ENCODE measurements at regions not wholly inside any gene's neighbourhood (a gene's known extent, or its start where the extent isn't known, plus 50 kb on each side); places are given as distances from the start of the nearest gene placed in this dataset.
"Not testable (repeated sequence)": the region's sequence is repeated elsewhere in the genome, so short reads cannot be mapped to it uniquely, and the experiment has no call there.

- DNase-seq (ENCODE audit: low spot score) = no peak
Observed at GRCh38 chr22:33221568-33221967, 163.4 kb upstream of the SYN3 start.

- no peak for DNase-seq (ENCODE audit: low spot score)
Observed at GRCh38 chr22:33220476-33221080, 162.4 kb upstream of the SYN3 start.

GRCh38 chr22:33219648-33220384 is 161.6 kb upstream of the SYN3 start:
- no peak for DNase-seq (ENCODE audit: low spot score)

GRCh38 chr22:33213383-33214075 is 155.3 kb upstream of the SYN3 start:
- DNase-seq (ENCODE audit: low spot score) = no peak

- peak; percentile 77 for DNase-seq (ENCODE audit: low spot score)
Observed at GRCh38 chr22:33209930-33210784, 152.0 kb upstream of the SYN3 start.

GRCh38 chr22:33204408-33204807 is 146.2 kb upstream of the SYN3 start:
- DNase-seq (ENCODE audit: low spot score) = no peak

- DNase-seq (ENCODE audit: low spot score) = no peak
Observed at GRCh38 chr22:33202455-33202854, 144.3 kb upstream of the SYN3 start.

- DNase-seq (ENCODE audit: low spot score) = no peak
Observed at GRCh38 chr22:33194529-33195077, 136.4 kb upstream of the SYN3 start.

- DNase-seq (ENCODE audit: low spot score) = no peak
Observed at GRCh38 chr22:33192156-33192555, 134.0 kb upstream of the SYN3 start.

GRCh38 chr22:33188326-33188725 is 130.1 kb upstream of the SYN3 start:
- no peak for DNase-seq (ENCODE audit: low spot score)

GRCh38 chr22:33186816-33187215 is 128.6 kb upstream of the SYN3 start:
- DNase-seq (ENCODE audit: low spot score) = no peak

GRCh38 chr22:33180356-33180755 is 122.2 kb upstream of the SYN3 start:
- DNase-seq (ENCODE audit: low spot score) = no peak

GRCh38 chr22:33167998-33168790 is 110.0 kb upstream of the SYN3 start:
- no peak for DNase-seq (ENCODE audit: low spot score)

GRCh38 chr22:33166206-33166605 is 108.0 kb upstream of the SYN3 start:
- DNase-seq (ENCODE audit: low spot score) = no peak

GRCh38 chr22:33163815-33164214 is 105.6 kb upstream of the SYN3 start:
- no peak for DNase-seq (ENCODE audit: low spot score)

- DNase-seq (ENCODE audit: low spot score) = peak; percentile 87
Observed at GRCh38 chr22:33162196-33162595, 104.0 kb upstream of the SYN3 start.

GRCh38 chr22:33160525-33160924 is 102.3 kb upstream of the SYN3 start:
- no peak for DNase-seq (ENCODE audit: low spot score)

- DNase-seq (ENCODE audit: low spot score) = not testable (repeated sequence)
Observed at GRCh38 chr22:33154967-33155366, 96.8 kb upstream of the SYN3 start.

- DNase-seq (ENCODE audit: low spot score) = no peak
Observed at GRCh38 chr22:33149611-33150010, 91.4 kb upstream of the SYN3 start.

- no peak for DNase-seq (ENCODE audit: low spot score)
Observed at GRCh38 chr22:33144721-33145120, 86.5 kb upstream of the SYN3 start.
